HG03103 (cell line): ENCODE measurements at regions not wholly inside any gene's neighbourhood (a gene's known extent, or its start where the extent isn't known, plus 50 kb on each side); places are given as distances from the start of the nearest gene placed in this dataset.

ENCODE experiments used
- ATAC-seq: cut with Tn5 transposase; IDR thresholded peaks from one replicate; pipeline ENCODE4 v1.9.1; 2021; ENCODE audit warnings: low read depth; ENCODE audit not compliant: unreplicated experiment

GRCh38 chr10:105702211-105702610, 1061.1 kb downstream of the SORCS3 start:
- ATAC-seq, result no peak

- no peak for ATAC-seq
These were observed 1059.1 kb downstream of the SORCS3 start for GRCh38 chr10:105700218-105700617.

- no peak for ATAC-seq
These were observed 1058.4 kb downstream of the SORCS3 start for GRCh38 chr10:105699504-105699903.

- ATAC-seq, result no peak
These were observed 1057.5 kb downstream of the SORCS3 start for GRCh38 chr10:105698592-105698991.

GRCh38 chr10:105697290-105697780, 1056.2 kb downstream of the SORCS3 start:
- ATAC-seq, result no peak

GRCh38 chr10:105691811-105692210, 1050.7 kb downstream of the SORCS3 start:
- no peak for ATAC-seq

- no peak for ATAC-seq
These were observed 1041.8 kb downstream of the SORCS3 start for GRCh38 chr10:105682911-105683310.

GRCh38 chr10:105681051-105681450, 1040.0 kb downstream of the SORCS3 start:
- no peak for ATAC-seq

- ATAC-seq, result no peak
These were observed 1038.7 kb downstream of the SORCS3 start for GRCh38 chr10:105679781-105680180.

- no peak for ATAC-seq
These were observed 1034.2 kb downstream of the SORCS3 start for GRCh38 chr10:105675333-105675732.

GRCh38 chr10:105674448-105674847, 1033.4 kb downstream of the SORCS3 start:
- no peak for ATAC-seq

GRCh38 chr10:105658696-105659095, 1017.6 kb downstream of the SORCS3 start:
- no peak for ATAC-seq

GRCh38 chr10:105656856-105657255, 1015.8 kb downstream of the SORCS3 start:
- no peak for ATAC-seq

- ATAC-seq, result no peak
These were observed 1009.2 kb downstream of the SORCS3 start for GRCh38 chr10:105650306-105650705.

- no peak for ATAC-seq
These were observed 1006.3 kb downstream of the SORCS3 start for GRCh38 chr10:105647354-105647753.

- ATAC-seq, result no peak
These were observed 1003.9 kb downstream of the SORCS3 start for GRCh38 chr10:105644978-105645377.

GRCh38 chr10:105644559-105644958, 1003.5 kb downstream of the SORCS3 start:
- ATAC-seq, result no peak

GRCh38 chr10:105644091-105644490, 1003.0 kb downstream of the SORCS3 start:
- ATAC-seq, result no peak

- no peak for ATAC-seq
These were observed 1002.6 kb downstream of the SORCS3 start for GRCh38 chr10:105643660-105644059.

GRCh38 chr10:105634281-105634680, 993.2 kb downstream of the SORCS3 start:
- no peak for ATAC-seq

GRCh38 chr10:105615715-105616365, 974.8 kb downstream of the SORCS3 start:
- no peak for ATAC-seq

- ATAC-seq, result no peak
These were observed 970.2 kb downstream of the SORCS3 start for GRCh38 chr10:105611244-105611798.
